Lower leg skin (tissue), 3 donors: ENCODE measurements at regions not wholly inside any gene's neighbourhood (a gene's known extent, or its start where the extent isn't known, plus 50 kb on each side); places are given as distances from the start of the nearest gene placed in this dataset.

Experiments
- CTCF ChIP-seq, 3 donors: fragments of 450-650 bp; IDR thresholded peaks; one replicate each; pipeline ENCODE4 v1.5.1; 2016; ENCODE audit warnings: antibody characterized with exemption in 3 of 3, mild to moderate bottlenecking in 3 of 3, moderate library complexity in 2 of 3
- POLR2A ChIP-seq, 2 donors: fragments of 450-650 bp; IDR thresholded peaks; one replicate each; pipeline ENCODE4 v1.6.1; 2016 to 2017; ENCODE audit warnings: antibody characterized with exemption in 2 of 2, mild to moderate bottlenecking in 1 of 2, moderate library complexity in 1 of 2

DNA sequence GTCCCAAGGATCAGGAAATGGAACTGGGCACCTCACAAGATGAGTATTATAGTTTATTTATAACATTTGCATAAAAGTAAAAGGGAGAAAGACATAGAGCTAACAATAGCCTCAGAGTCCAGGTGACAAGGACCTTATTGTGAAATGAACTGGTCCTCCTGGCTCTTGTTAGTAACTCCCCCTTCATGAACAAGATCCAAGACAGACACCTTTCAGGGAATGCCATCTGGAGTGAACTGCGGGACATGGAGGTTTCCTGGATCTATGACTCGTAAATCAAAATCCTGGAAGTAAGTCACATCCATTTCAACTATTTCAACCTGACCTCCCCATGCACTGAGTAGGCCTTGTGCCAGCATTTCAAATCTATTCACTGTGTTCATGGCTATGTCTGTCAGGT, 129.5 kb upstream of the GAS1 start:
- TF ChIP-seq CTCF (IDR thresholded peaks at IDR 0.05), result no peak
- no peak for TF ChIP-seq POLR2A (IDR thresholded peaks at IDR 0.05)
